A172 (cell line): ENCODE measurements at regions not wholly inside any gene's neighbourhood (a gene's known extent, or its start where the extent isn't known, plus 50 kb on each side); places are given as distances from the start of the nearest gene placed in this dataset.
"Not testable (repeated sequence)": the region's sequence is repeated elsewhere in the genome, so short reads cannot be mapped to it uniquely, and the experiment has no call there.

Source experiments
- DNase-seq: peaks from one replicate; pipeline ENCODE4 v3.0.0-alpha.2; 2015; ENCODE audit warnings: low spot score

DNA sequence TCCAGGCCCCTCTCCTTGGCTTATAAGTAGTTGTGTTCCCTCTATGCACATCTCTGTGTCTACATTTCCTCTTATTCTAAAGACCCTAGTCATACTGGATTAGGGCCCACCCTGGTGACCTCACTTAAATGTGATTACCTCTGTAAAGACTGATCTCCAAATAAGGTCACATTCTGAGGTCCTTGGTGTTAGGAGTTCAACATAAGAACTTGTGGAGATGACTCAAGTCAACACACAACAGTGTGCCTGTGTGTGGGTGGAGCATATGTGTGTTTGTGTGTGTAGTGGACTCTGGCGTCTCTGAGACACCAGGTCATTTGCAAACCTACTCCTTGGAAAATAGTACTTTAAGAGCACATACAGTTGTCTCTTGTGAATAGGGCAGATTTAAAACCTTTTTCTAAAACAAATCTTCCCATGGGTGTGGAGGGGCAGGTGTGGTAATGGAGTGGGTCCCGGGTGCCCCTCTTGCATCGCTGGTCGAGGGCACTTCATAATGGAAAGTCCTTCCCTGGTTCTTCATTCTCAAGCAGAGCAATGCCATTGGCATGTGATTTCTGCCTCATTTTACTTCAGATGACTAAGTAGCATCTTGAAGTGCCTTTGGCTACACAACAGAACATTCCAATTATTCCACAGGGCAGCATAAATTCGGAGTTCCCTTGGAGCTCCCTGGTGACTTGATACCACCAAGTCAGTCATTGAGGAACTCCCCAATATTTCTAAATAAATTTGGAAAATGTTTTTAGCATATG lies 84.4 kb downstream of the C9orf152 start:
- no peak for DNase-seq

DNA sequence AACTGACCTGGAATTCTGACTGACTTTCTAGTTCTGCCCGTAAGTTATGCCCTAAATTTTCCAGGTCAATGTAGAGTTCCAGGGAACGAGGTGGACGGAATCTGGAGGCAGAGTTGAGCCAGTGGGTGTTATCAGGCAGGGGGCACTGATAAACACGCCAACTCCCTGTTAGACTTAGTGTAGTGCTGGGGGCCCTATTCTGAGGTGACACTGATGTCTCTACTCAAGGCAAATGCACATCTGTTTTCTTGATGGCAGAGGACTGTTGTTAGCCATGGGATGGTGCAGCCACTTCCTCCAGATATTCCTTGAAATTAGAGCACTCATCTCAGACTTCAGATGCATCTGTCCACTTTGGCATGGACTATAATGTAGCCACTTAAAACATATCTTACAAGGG lies 83.5 kb downstream of the C9orf152 start:
- DNase-seq, result no peak

DNA sequence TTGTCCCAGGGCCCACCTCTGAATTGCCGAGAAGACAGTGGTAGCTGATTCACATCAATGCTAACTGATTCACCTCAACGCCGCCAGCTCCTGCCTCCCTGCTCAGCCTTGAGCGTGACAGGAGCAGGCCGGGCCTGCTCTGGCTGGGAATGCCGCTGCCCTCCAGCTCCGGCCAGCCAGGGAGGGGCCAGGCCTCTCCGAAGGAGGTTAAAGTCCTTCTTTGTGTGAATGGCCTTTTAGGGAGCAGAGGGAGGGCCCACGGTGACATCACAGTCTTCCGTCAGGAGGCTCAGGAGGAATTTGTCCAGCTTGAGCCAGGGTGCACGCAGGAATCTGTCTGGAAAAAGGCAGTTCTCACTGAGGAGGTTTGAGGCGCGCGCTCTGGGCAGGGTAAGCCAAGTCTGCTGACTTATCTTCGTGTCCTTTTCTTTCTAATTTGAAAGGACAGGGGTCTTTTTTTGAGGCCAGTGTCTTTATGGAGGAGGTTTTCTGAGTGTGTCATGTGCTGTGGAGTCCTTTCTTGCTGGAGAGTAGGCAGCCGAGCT lies 82.7 kb downstream of the C9orf152 start:
- peak; percentile 61 for DNase-seq

DNA sequence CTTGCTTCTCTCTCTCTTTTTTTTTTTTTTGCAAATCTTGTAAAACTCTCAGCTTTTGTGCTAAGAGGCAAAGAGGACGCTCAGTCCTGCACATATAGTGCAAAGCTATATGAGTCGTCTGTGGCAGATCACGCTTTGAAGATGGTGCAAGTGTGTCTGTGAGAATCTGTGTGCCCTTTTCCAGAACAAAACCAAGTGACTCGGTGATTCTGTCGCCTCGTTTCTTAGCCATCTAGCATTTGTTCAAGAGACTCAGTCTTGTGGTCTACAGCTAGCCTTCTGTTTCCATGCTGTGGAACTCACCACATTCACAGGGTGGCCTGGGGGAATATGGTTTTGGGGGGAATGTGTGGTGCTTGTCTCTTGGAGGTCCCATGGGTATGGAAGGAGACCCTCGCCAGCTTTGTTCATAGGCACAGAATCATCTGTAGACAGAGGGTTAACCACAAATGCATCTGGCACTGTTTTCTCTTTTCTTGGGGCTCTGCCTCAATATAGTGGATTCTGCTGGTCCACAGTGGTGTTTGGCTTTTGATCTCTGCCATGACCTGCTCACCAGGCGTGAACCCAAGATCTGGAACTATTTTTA lies 82.1 kb downstream of the C9orf152 start:
- no peak for DNase-seq

DNA sequence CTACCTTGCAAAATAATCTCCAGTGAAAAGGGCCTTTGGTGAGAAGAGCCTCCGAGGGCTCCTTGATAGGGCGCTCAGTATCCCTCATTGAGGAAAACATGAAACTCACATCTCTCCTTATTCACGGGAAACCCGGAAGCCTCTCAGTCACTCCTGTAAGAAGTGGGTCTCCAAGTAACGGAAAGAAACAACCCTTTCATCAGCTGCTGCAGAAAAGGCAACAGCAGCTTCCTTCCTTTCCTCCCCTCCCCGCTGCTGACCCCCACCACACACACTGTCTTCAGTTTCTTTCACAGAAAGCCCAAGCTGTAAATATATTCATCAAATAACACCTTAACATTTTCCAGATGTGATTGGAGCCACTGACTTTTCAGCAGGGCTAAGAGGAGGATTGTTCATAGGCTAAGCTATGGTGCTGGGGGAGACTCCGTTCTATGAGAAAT lies 81.4 kb downstream of the C9orf152 start:
- no peak for DNase-seq

DNA sequence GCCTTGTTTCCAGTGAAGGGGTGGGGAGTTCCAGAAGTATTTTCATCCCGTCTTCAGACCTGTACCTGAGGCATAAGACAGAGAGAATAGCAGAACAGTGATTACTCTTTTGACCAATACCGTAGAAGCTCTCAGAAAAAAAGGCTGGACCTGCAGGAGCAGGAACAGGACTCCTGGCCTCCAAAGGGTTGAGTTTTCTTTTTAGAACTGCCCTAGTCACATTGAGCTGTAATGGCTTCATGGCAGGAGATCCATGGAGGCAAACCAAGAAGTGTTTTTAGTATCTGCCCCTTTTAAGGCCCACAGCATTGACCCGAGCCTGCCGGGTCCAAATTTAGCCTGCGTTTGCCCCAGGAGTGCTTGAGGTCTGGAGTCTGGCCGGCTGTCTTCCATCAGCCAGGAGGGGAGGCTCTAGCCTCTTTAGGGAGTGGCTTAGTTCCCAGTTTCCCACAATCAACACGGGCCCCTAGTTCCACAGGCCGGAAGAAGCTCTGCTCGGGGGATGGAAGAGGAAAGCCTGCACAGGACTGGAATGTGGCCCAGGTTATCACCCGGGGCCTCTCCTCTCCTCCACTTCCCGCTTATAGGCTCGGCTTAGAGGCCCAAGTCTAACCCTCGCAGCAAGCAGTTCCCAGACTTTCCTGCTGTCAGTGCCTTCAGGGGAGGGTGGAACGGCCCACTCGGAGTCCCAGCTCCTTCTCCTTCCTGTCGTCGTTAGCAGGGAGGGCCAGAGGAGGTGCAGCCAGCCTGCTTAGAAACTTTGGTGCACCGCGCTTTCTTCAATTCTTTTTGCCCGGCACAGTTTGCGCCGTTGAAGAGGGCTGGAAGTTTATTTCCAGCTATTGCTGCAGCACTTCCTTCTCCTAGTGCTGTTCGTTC lies 80.7 kb downstream of the C9orf152 start:
- peak; percentile 65 for DNase-seq

DNA sequence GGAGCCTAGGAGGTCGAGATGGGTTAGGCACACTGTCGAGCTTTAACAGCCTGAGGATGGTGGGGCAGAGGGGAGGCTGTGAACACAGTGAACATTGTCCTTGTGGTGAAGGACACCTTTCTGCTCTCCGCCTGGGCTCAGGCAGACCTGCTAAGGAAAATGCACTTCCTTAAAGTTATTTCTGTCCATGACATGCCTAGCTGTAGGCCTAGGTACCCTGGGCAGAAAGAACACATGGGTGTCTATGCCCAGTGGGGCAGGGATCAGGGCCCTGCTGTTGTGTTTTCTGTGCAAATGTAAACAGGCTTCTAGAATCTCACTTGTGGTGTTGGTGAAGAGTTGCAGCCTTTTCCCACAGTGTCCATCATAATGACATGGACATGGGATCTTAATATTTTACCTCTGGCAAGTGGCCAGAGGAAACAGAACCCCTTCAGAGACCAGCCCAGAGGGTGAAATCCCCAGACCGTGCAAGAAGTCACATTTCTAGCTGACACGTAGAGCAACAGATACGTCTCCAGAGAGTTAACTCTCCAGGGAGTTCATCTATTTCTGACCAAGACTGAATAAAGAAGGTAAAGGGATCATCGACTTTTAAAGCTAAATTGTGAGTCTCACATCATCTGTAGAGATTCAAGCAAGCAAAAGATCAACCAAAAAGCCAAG lies 79.2 kb downstream of the C9orf152 start:
- no peak for DNase-seq

DNA sequence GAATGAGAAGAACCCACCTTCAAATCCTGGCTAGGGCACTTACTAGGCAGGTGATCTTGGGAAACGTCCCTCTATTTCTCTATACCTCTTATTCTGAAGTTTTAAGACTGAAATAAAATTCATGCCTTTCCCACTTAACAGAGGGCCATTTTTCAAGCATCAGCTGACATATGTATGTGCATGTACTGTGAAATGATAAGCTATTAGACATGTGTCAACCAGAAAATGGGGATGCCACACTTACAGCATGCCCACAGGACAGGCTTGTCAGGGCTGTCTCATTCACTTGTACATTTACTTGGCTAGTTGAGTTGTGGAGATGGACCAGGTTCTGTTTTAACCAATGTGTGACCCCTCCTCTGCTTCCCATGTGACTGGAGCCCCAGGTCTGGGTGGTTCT lies 78.5 kb downstream of the C9orf152 start:
- DNase-seq, result no peak

DNA sequence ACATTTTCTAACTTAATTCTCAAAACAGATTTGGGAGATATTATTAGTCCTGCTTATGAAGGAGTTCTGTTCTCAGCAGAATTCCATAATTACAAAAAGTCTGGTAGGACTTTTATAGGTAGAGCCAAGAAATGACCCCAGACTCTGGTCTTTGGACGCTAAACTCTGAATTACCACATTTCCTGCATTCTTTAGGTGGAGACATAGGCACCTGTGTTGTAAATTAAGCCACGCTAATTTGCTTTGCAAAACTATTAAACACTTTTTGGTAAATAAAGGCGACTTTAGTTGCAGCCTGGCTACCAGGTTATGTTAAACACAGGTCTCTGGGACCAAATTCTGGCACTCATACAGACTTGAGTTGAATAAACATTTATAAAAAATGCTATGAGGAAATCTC lies 77.7 kb downstream of the C9orf152 start:
- DNase-seq, result no peak

DNA sequence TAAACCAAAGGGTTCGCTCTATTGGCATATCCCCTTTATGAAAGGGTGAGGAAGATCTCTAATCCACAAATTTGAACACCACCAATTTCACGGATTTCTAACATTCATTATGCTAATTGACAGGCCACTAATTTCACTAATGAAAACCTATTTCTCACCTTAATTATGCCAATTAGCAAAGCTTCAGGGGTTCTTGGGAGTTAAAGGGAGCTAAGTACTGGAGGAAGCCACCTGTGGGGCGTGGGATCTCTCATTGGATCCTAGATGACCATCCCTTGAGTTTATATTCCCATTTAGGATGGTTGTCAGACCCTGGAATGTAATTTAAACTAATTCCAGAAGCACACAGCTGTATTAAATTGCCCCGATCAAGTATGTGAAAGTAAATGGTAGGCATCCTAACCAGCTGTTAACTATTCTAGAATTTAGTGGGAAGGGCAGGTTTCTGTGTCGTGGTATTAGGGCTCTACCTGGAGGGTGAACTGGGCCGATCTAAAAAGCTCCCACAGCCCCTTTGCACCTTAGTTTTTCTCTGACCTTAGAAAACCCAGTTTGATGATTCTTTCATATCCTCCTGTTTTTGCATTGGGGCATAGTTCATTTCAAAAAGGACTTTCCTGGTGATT lies 77.1 kb downstream of the C9orf152 start:
- no peak for DNase-seq

DNA sequence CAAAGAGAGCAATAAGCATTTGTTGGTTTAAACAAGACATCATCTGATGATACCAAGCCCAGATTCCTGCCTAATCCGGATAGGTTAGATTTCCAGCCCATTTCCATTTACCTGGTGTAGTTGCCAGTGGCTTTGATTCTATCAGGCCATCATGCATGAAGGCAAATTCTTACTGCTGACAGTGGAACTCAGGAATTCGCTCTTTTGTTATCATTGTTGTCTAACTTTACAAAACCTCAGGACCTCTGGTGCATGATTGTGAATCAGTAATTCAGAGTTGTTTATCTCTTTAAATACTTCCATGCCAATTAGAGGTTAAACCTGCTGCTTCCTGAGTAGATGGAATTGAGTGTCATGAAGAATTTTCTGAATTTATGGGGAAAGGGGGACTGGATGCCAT lies 76.5 kb downstream of the C9orf152 start:
- peak; percentile 82 for DNase-seq

DNA sequence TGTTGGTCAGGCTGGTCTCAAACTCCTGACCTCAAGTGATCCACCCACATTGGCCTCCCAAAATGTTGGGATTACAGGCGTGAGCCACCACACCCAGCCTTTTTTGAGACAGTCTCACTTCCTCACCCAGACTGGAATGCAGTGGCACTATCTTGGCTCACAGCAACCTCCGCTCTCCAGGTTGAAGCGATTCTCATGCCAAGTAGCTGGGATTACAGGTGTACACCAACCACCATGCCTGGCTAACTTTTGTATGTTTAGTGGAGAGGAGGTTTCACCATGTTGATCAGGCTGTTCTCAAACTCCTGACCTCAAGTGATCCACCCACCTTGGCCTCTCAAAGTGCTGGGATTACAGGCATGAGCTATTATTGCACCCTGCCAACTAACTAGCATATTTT lies 75.4 kb downstream of the C9orf152 start:
- not testable (repeated sequence) for DNase-seq

DNA sequence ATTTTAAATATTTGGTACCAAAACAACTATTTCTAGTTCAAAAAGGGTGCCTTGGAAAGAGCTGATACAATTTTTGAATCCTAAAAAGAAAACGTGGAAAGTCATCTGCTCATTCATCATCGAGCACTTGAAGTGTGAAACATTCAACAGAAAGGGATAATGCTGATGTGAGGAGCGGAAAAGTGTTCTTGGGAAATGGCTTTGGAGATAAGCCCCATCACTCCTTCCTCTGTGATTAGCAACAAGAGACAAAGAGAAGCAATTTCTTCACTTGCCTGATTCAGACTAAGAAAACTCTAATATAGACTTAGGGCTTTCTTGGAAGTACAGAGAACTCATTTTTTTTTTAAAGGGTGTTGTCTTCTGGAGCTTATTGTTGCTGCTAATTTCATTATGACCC lies 74.9 kb downstream of the C9orf152 start:
- DNase-seq, result no peak

DNA sequence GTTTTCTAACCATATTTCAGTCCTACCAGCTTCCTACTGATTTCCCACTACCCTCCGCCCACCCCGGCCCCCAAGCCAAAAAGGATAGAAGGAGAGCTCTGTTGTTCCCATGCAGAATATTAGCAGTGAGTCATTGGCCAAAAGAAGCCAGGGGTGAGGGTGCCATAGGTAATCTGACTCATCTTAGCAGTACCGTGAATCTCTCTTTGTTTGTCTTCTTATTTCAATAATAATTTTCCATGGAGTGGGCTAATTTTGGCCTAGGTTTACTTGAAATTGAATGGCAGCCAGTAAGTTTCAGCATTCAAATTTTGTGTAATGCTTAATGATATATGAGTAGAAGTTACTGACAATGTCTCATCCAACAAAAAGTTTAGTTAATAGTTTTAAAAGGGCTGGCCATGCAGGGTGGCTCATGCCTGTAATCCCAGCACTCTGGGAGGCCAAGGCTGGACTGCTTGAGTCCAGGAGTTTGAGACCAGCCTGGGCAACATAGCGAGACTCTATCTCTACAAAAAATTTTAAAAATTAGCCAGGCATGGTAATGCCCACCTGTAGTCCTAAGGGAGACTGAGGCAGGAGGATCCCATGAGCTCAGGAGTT lies 74.2 kb downstream of the C9orf152 start:
- peak; percentile 71 for DNase-seq

DNA sequence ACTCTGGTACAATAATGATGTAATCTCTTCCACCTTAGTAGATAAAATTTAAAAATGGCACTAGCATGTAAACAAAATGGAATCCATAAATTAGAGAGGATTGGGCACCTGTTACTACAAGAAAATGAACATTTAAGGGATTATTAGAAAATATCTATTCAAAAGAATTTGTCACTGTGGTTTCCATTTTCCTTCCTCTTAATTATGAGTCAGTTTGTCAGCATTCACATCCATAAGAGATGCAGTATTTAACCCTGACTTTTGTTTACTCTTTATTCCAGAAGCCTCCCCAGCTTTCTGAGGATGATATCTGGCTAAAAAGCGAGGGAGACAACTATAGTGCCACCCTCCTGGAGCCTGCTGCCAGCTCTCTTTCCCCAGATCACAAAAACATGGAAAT lies 72.1 kb downstream of the C9orf152 start:
- no peak for DNase-seq

DNA sequence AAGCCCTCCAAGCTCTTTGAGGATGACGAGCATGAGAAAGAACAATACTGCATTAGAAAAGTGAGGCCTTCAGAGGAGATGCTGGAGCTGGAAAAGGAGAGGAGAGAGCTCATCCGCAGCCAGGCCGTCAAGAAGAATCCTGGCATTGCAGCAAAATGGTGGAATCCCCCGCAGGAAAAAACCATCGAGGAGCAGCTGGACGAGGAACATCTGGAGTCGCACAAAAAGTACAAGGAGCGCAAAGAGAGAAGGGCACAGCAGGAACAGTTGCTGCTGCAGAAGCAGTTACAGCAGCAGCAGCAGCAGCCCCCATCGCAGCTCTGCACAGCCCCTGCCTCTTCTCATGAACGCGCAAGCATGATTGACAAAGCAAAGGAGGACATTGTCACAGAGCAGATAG lies 71.2 kb downstream of the C9orf152 start:
- DNase-seq, result no peak

DNA sequence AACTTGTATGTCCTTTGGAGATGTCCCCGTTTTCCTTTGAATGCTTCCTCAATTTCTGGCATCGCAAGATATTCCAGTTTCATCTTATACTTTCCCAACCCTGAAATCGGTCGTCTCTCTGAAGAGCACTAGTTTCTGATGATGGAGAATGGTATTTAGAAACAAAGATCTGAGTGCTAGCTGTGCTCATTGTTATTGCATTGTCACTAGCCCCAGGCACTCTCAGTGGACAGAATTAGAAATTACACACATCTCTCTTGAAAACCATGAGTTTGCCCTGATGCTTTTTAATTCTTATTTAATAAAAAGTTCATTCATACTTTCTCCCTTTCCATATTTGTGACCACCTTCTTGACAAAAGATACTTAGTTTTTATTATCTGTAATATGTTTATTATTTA lies 67.7 kb downstream of the C9orf152 start:
- DNase-seq, result no peak

DNA sequence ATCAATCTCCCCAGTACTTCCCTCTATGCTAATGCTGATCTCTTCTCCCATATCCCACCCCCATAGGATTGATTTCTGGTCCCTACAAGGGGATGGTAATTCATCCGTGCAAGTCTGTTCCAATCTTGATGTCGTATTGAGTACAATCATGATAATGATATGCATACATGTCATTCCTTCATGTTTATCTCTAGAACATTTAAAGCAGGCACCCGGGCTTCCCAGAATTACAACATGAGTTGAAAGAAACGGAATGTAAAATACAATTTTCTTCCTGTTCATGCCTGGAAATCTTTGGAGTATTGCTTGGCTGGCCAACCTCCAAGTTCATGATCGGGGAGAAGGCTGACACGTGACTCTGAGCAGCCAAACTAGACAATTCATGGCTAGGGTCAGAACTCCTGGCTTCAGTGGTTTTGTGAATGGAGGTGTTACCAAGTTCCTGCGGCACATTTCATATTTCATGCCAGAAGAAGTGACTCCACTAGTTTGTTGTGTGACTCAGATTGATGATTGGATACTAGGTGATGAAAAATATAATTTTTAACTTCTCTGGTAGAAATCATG lies 66.6 kb downstream of the C9orf152 start:
- peak; percentile 83 for DNase-seq

DNA sequence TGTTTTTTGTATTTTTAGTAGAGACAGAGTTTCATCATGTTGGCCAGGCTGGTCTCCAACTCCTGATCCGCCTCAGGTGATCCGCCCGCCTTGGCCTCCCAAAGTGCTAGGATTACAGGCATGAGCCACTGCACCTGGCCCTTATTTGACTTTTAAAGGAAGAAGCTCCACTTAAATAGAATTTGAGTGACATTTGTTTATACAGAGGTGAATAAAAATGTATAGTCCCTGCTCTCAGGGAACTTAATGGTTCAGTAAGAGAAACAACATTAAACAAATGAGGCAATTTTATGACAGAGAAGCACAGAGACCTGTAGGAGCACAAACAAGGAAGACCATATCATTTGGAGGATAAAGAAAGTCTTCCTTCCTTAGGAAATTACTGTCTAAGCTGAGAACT lies 65.7 kb downstream of the C9orf152 start:
- DNase-seq, result no peak

DNA sequence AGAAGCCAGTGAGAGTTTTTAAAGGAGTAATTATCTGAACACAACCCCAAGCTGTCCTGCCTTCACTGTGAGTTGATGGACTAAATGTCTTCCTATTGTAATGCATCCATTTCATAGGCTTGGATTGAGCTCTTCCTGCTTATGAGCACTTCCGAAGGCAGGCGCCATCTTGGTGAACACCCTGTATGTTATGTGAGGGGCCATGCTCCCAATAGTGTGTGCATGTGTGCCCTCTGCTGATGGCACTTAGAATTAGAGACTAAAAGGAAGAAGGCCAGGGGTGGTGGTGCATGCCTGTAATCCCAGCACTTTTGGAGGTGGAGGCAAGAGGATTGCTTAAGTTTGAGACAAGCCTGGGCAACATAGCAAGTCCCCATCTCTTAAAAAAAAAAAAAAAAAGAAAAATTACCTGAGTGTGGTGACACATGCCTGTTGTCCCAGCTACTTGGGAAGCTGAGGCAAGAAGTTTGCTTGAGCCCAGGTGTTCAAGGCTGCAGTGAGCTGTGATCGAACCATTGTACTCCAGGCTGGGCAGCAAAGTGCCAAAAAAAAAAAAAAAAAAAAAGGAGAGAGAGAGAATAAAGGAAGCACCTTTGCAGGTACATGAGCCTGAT lies 65.0 kb downstream of the C9orf152 start:
- peak; percentile 37 for DNase-seq
